SK-N-SH (cell line): ENCODE measurements at regions not wholly inside any gene's neighbourhood (a gene's known extent, or its start where the extent isn't known, plus 50 kb on each side); places are given as distances from the start of the nearest gene placed in this dataset.
A peak's percentile ranks its signal among the peaks of the same experiment; 100 is the strongest.

Source experiments
- CTCF ChIA-PET: fragments of 300-600, 350-600 bp; formaldehyde crosslinking; extraction: SDS; loops from one replicate; lab custom pipeline; 2021; lab: Yijun Ruan, JAX
- POLR2A ChIA-PET: fragments of 350-600 bp; sonication (Branson Sonifier 250); formaldehyde crosslinking; extraction: SDS; loops from one replicate; lab custom pipeline; 2020; ENCODE audit warnings: antibody characterized with exemption, inconsistent platforms; lab: Yijun Ruan, JAX
- DNase-seq: peaks from one replicate; pipeline ENCODE4 v3.0.0; 2012
- H2AFZ ChIP-seq: fragments of 200-600 bp; sonication (generic); 2 replicates; pipeline ENCODE4 v1.8.1; 2016; ENCODE audit warnings: antibody characterized with exemption, mild to moderate bottlenecking, low read depth
- H3F3A ChIP-seq: fragments of 200-600 bp; sonication (generic); replicated peaks from 2 replicates; pipeline ENCODE3; 2016; ENCODE audit warnings: antibody characterized with exemption, mild to moderate bottlenecking; ENCODE audit not compliant: insufficient read depth
- H3K27ac ChIP-seq, 2 experiments: fragments of 200-500 bp in 1 of 2; fragments of 200-600 bp in 1 of 2; sonication (Bioruptor generic) in 1 of 2; sonication (generic), shearing (Covaris generic) in 1 of 2; 2 replicates each; pipeline versions ENCODE4 v1.5.1 to v1.6.1; 2014 to 2016; ENCODE audit warnings: low read depth in 2 of 2, inconsistent platforms in 1 of 2, low read length in 1 of 2, mild to moderate bottlenecking in 1 of 2, mixed read lengths in 1 of 2
- H3K27me3 ChIP-seq: fragments of 200-600 bp; sonication (generic), shearing (Covaris generic); 2 replicates; pipeline ENCODE4 v1.6.1; 2016; ENCODE audit warnings: mixed run types; ENCODE audit not compliant: insufficient read depth
- H3K36me3 ChIP-seq, 2 experiments: fragments of 200-500 bp in 1 of 2; fragments of 200-600 bp in 1 of 2; sonication (Bioruptor generic) in 1 of 2; sonication (generic) in 1 of 2; replicated peaks in 1 of 2; 2 replicates each; pipeline versions ENCODE3 to v1.5.1; 2014 to 2016; ENCODE audit warnings: low read length in 1 of 2, mild to moderate bottlenecking in 1 of 2; ENCODE audit not compliant: insufficient read depth in 2 of 2, control insufficient read depth in 1 of 2
- H3K4me1 ChIP-seq, 2 experiments: fragments of 200-500 bp in 1 of 2; fragments of 200-600 bp in 1 of 2; sonication (Bioruptor generic) in 1 of 2; sonication (generic), shearing (Covaris generic) in 1 of 2; 2 replicates each; pipeline versions ENCODE4 v1.5.1 to v1.6.1; 2014 to 2016; ENCODE audit warnings: low read depth in 1 of 2, low read length in 1 of 2, mixed run types in 1 of 2; ENCODE audit not compliant: insufficient read depth in 2 of 2, control insufficient read depth in 1 of 2
- H3K4me2 ChIP-seq: fragments of 200-600 bp; sonication (generic), shearing (Covaris generic); 2 replicates; pipeline ENCODE4 v1.6.1; 2017; ENCODE audit warnings: mixed run types
- H3K4me3 ChIP-seq, 2 experiments: fragments of 200-500 bp in 1 of 2; fragments of 200-600 bp in 1 of 2; sonication (Bioruptor generic) in 1 of 2; sonication (generic), shearing (Covaris generic) in 1 of 2; 2 replicates each; pipeline versions ENCODE4 v1.5.1 to v1.8.1; 2014 to 2016; ENCODE audit warnings: low read depth in 2 of 2, inconsistent platforms in 1 of 2, low read length in 1 of 2, mild to moderate bottlenecking in 1 of 2, mixed read lengths in 1 of 2, moderate library complexity in 1 of 2
- H3K79me2 ChIP-seq: fragments of 200-600 bp; sonication (generic); 2 replicates; pipeline ENCODE4 v1.8.1; 2017; ENCODE audit warnings: mild to moderate bottlenecking; ENCODE audit not compliant: insufficient read depth
- H3K9ac ChIP-seq: fragments of 200-600 bp; sonication (generic); 2 replicates; pipeline ENCODE4 v1.6.1; 2017; ENCODE audit warnings: mixed run types
- H3K9me2 ChIP-seq: fragments of 200-600 bp; sonication (generic); 2 replicates; pipeline ENCODE4 v1.6.1; 2017; ENCODE audit warnings: mixed run types
- H3K9me3 ChIP-seq: fragments of 200-600 bp; sonication (generic); 2 replicates; pipeline ENCODE4 v1.6.1; 2017; ENCODE audit warnings: mixed run types, mild to moderate bottlenecking, moderate library complexity
- H4K20me1 ChIP-seq: fragments of 200-600 bp; sonication (generic); 2 replicates; pipeline ENCODE4 v1.6.1; 2017; ENCODE audit warnings: mild to moderate bottlenecking, mixed run types; ENCODE audit not compliant: insufficient read depth
- CHD2 ChIP-seq: fragments of 150-350 bp; IDR thresholded peaks from 2 replicates; pipeline ENCODE4 v1.6.1; 2018; ENCODE audit warnings: low read length; ENCODE audit not compliant: partially characterized antibody
- CTCF ChIP-seq: fragments of 200-600 bp; sonication (generic); IDR thresholded peaks from 2 replicates; pipeline ENCODE4 v1.6.1; 2017; ENCODE audit warnings: antibody characterized with exemption, mild to moderate bottlenecking, moderate library complexity
- ELF1 ChIP-seq: IDR thresholded peaks from 2 replicates; pipeline ENCODE4 v1.4.0; 2012
- EZH2phosphoT487 ChIP-seq: fragments of 200-600 bp; sonication (generic); IDR thresholded peaks from 2 replicates; pipeline ENCODE4 v1.6.1; 2017; ENCODE audit warnings: low read depth, mixed run types, mild to moderate bottlenecking, antibody characterized with exemption, moderate library complexity, borderline replicate concordance
- FOXM1 ChIP-seq: IDR thresholded peaks from 2 replicates; pipeline ENCODE4 v1.4.0; 2012; ENCODE audit warnings: low read depth, mild to moderate bottlenecking
- GABPA ChIP-seq: IDR thresholded peaks from 2 replicates; pipeline ENCODE4 v1.4.0; 2012; ENCODE audit warnings: low read depth, mild to moderate bottlenecking
- POLR2AphosphoS5 ChIP-seq: IDR thresholded peaks from 2 replicates; pipeline ENCODE4 v1.6.1; 2012; ENCODE audit warnings: low read depth, low read length
- RAD21 ChIP-seq: IDR thresholded peaks from 2 replicates; pipeline ENCODE4 v1.6.1; 2012; ENCODE audit warnings: mild to moderate bottlenecking, low read length
- SMC3 ChIP-seq: IDR thresholded peaks from 2 replicates; pipeline ENCODE4 v1.6.1; 2012; ENCODE audit warnings: low read depth, low read length, improper control_type of control experiment
- TCF12 ChIP-seq: IDR thresholded peaks from 2 replicates; pipeline ENCODE4 v1.4.0; 2012
- TEAD4 ChIP-seq: IDR thresholded peaks from 2 replicates; pipeline ENCODE4 v1.4.0; 2012; ENCODE audit warnings: mild to moderate bottlenecking, borderline replicate concordance; ENCODE audit not compliant: insufficient read depth
- USF1 ChIP-seq: IDR thresholded peaks from 2 replicates; pipeline ENCODE4 v1.4.0; 2012; ENCODE audit warnings: low read depth, borderline replicate concordance
- WGBS: methylation state at CpG from one replicate; pipeline ENCODE4 v1.1.6; 2017; ENCODE audit warnings: low lambda C conversion rate; 5-methylcytosine and 5-hydroxymethylcytosine counted together

- H4K20me1 ChIP-seq = no peaks in the 10 kb centered on the region
- H3K4me1 ChIP-seq = peaks cover 14 to 27% of the 10 kb centered on the region in 2 experiments; a peak in 3 of 4 replicates
- no peak overlapping the region for H3K4me3 ChIP-seq
- no peak overlapping the region for H3K9ac ChIP-seq
- no peak overlapping the region for H3K27ac ChIP-seq
- no peaks in the 10 kb centered on the region for H3K9me2 ChIP-seq
- no peaks in the 10 kb centered on the region for H3K79me2 ChIP-seq
- WGBS = 67% methylated on average over 9 of the region's 9 CpGs
- no peaks in the 10 kb centered on the region for H3F3A ChIP-seq
- ChIA-PET CTCF (interaction anchor here (0.7 to 3.0 kb wide), 15 partner anchors 9 to 342 kb away, joined by 3 to 15 read pairs (median 4); no protein-coding TSS in a partner anchor), POLR2A (no interaction called here)
- no peak overlapping the region for H3K4me2 ChIP-seq
- H3K36me3 ChIP-seq = no peaks in the 10 kb centered on the region
- no peaks in the 10 kb centered on the region for H3K27me3 ChIP-seq
- no peak overlapping the region for H2AFZ ChIP-seq
- peak; percentile 69 for DNase-seq
- TF ChIP-seq CHD2 (no peak), CTCF (peak; percentile 58), ELF1 (no peak), TCF12 (no peak), POLR2AphosphoS5 (no peak), GABPA (no peak), EZH2phosphoT487 (no peak), RAD21 (peak; percentile 40), FOXM1 (no peak), TEAD4 (no peak), SMC3 (0 out of 2 replicates have a peak, but pooled peaks have one; percentile 12)
- H3K9me3 ChIP-seq = 0 out of 2 replicates have a peak, but pooled peaks cover 6% of the 10 kb centered on the region
Observed at GRCh38 chr2:43169987-43170386, 56.4 kb downstream of the ZFP36L2 start.

- ChIA-PET CTCF (interaction anchor here (0.6 to 3.0 kb wide), 15 partner anchors 9 to 341 kb away, joined by 3 to 15 read pairs (median 4); no protein-coding TSS in a partner anchor), POLR2A (no interaction called here)
- Histone ChIP-seq H3K27me3 (no peaks in the 10 kb centered on the region), H3K79me2 (no peaks in the 10 kb centered on the region), H3F3A (no peaks in the 10 kb centered on the region), H3K4me3 (no peak overlapping the region), H3K4me2 (peak overlapping the region; percentile 60), H4K20me1 (no peaks in the 10 kb centered on the region), H3K27ac (peak overlapping the region in 1 of 2 experiments; percentile 64; a peak in 2 of 4 replicates), H3K9ac (peak overlapping the region; percentile 35; the same call in 1 of the 2 replicates), H3K9me3 (0 out of 2 replicates have a peak, but pooled peaks cover under 1% of the 10 kb centered on the region), H3K9me2 (no peaks in the 10 kb centered on the region), H3K4me1 (peaks cover 14 to 27% of the 10 kb centered on the region in 2 experiments; a peak in 3 of 4 replicates), H3K36me3 (no peaks in the 10 kb centered on the region), H2AFZ (peak overlapping the region; percentile 86; the same call in 1 of the 2 replicates)
- TF ChIP-seq CHD2 = peak; percentile 23
- no peak for TF ChIP-seq USF1
- no peak for DNase-seq
- 75% methylated on average over 20 of the region's 24 CpGs for WGBS
Observed at GRCh38 chr2:43169099-43169945, 57.1 kb downstream of the ZFP36L2 start.
